WTC11 (cell line): ENCODE measurements at regions not wholly inside any gene's neighbourhood (a gene's known extent, or its start where the extent isn't known, plus 50 kb on each side); places are given as distances from the start of the nearest gene placed in this dataset.

Experiments used
- ATAC-seq: fragments of 200-7000 bp; cut with Tn5 transposase; 2 replicates; pipeline ENCODE4 v1.10.0; 2021; ENCODE audit warnings: mild to moderate bottlenecking, moderate library complexity
- CTCF ChIA-PET: fragments of 300-600 bp; sonication (Branson Sonifier 250); formaldehyde crosslinking; loops from one replicate; lab custom pipeline; 2021; ENCODE audit warnings: antibody characterized with exemption; lab: Charles Lee
- POLR2A ChIA-PET: fragments of 350-600 bp; sonication (Branson Sonifier 250); formaldehyde crosslinking; loops from one replicate; lab custom pipeline; 2021; ENCODE audit warnings: antibody characterized with exemption; lab: Charles Lee
- DNase-seq: peaks from one replicate; pipeline ENCODE4 v3.0.0; 2021; ENCODE audit warnings: low spot score
- H3K27ac Mint-ChIP-seq: 2 replicates; pipeline ENCODE4 v1.8.0; 2021; ENCODE audit warnings: mixed read lengths
- H3K27me3 Mint-ChIP-seq: 2 replicates; pipeline ENCODE4 v1.8.0; 2021; ENCODE audit warnings: low read depth, mild to moderate bottlenecking, moderate library complexity, mixed read lengths
- H3K36me3 Mint-ChIP-seq: 2 replicates; pipeline ENCODE4 v1.8.0; 2021; ENCODE audit warnings: mixed read lengths
- H3K4me1 Mint-ChIP-seq: 2 replicates; pipeline ENCODE4 v1.8.0; 2022; ENCODE audit warnings: mixed read lengths
- H3K4me3 Mint-ChIP-seq: 2 replicates; pipeline ENCODE4 v1.8.0; 2021; ENCODE audit warnings: mild to moderate bottlenecking, moderate library complexity, mixed read lengths
- H3K9me3 Mint-ChIP-seq: 2 replicates; pipeline ENCODE4 v1.8.0; 2021; ENCODE audit warnings: mixed read lengths
- ARID4B ChIP-seq: sonication (generic); formaldehyde crosslinking; IDR thresholded peaks from 2 replicates; pipeline ENCODE4 v1.8.0; 2023; ENCODE audit warnings: missing genetic modification reagents, mild to moderate bottlenecking, borderline replicate concordance
- CDX4 ChIP-seq: fragments of 250-450 bp; sonication (Bioruptor Pico); IDR thresholded peaks from 2 replicates; pipeline ENCODE4 v1.9.0; 2021; ENCODE audit warnings: moderate library complexity, mild to moderate bottlenecking, inconsistent platforms, borderline replicate concordance
- GABPB1 ChIP-seq: sonication (generic); formaldehyde crosslinking; IDR thresholded peaks from 2 replicates; pipeline ENCODE4 v1.8.1; 2023; ENCODE audit warnings: mild to moderate bottlenecking, missing genetic modification reagents
- MLX ChIP-seq: sonication (generic); formaldehyde crosslinking; IDR thresholded peaks from 2 replicates; pipeline ENCODE4 v1.8.1; 2023; ENCODE audit warnings: mild to moderate bottlenecking, missing genetic modification reagents, moderate library complexity
- NFATC4 ChIP-seq: fragments of 250-450 bp; sonication (Bioruptor Pico); IDR thresholded peaks from 2 replicates; pipeline ENCODE4 v1.9.0; 2021; ENCODE audit warnings: mild to moderate bottlenecking
- PRRX2 ChIP-seq: fragments of 250-450 bp; sonication (Bioruptor Pico); IDR thresholded peaks from 2 replicates; pipeline ENCODE4 v1.8.0; 2021; ENCODE audit warnings: mild to moderate bottlenecking
- RELA ChIP-seq: sonication (generic); formaldehyde crosslinking; IDR thresholded peaks from 2 replicates; pipeline ENCODE4 v1.8.1; 2022; ENCODE audit warnings: missing genetic modification reagents, mild to moderate bottlenecking, borderline replicate concordance
- SMAD3 ChIP-seq: sonication (generic); formaldehyde crosslinking; IDR thresholded peaks from 2 replicates; pipeline ENCODE4 v1.8.0; 2022; ENCODE audit warnings: missing genetic modification reagents, mild to moderate bottlenecking, borderline replicate concordance
- ZNF263 ChIP-seq: sonication (generic); formaldehyde crosslinking; IDR thresholded peaks from 2 replicates; pipeline ENCODE4 v1.8.1; 2022; ENCODE audit warnings: low read depth, mild to moderate bottlenecking, moderate library complexity, missing genetic modification reagents
- ZNF416 ChIP-seq: fragments of 250-450 bp; sonication (Bioruptor Pico); IDR thresholded peaks from 2 replicates; pipeline ENCODE4 v1.9.0; 2021; ENCODE audit warnings: mild to moderate bottlenecking, inconsistent platforms
- TF ChIP-seq, protein P1 (sequence below): fragments of 250-450 bp; sonication (Bioruptor Pico); conservative IDR thresholded peaks from 2 replicates; pipeline ENCODE4 v1.9.0; 2021; ENCODE audit warnings: mild to moderate bottlenecking
- TF ChIP-seq, protein P2 (sequence below): sonication (generic); formaldehyde crosslinking; IDR thresholded peaks from 2 replicates; pipeline ENCODE4 v1.8.1; 2023; ENCODE audit warnings: mild to moderate bottlenecking, missing genetic modification reagents, moderate library complexity
- TF ChIP-seq, protein P3 (sequence below): sonication (generic); formaldehyde crosslinking; IDR thresholded peaks from 2 replicates; pipeline ENCODE4 v1.8.1; 2022; ENCODE audit warnings: low read depth, missing genetic modification reagents, borderline replicate concordance
- TF ChIP-seq, protein P4 (sequence below): sonication (generic); formaldehyde crosslinking; IDR thresholded peaks from 2 replicates; pipeline ENCODE4 v1.8.0; 2022; ENCODE audit warnings: mild to moderate bottlenecking, missing genetic modification reagents

- H3K27ac Mint-ChIP-seq: no peak overlapping the region
- ChIA-PET POLR2A (no interaction called here), CTCF (no interaction called here)
Measured at GRCh38 chr1:79131626-79132025, 125.1 kb upstream of the ADGRL4 start.

GRCh38 chr1:79129914-79130313 is 123.4 kb upstream of the ADGRL4 start:
- POLR2A ChIA-PET: no interaction called here
- CTCF ChIA-PET: no interaction called here
- Mint-ChIP-seq H3K4me3 (no peak overlapping the region), H3K27me3 (no peaks in the 10 kb centered on the region), H3K27ac (no peak overlapping the region), H3K36me3 (no peaks in the 10 kb centered on the region), H3K9me3 (peaks cover 4% of the 10 kb centered on the region), H3K4me1 (no peaks in the 10 kb centered on the region)
- DNase-seq (no peak), ATAC-seq (no peak)
- TF ChIP-seq GABPB1 (CRISPR knock-in tag) (no peak), ZNF416 (CRISPR knock-in tag) (no peak), MLX (no peak)
- TF ChIP-seq, protein P1, sequence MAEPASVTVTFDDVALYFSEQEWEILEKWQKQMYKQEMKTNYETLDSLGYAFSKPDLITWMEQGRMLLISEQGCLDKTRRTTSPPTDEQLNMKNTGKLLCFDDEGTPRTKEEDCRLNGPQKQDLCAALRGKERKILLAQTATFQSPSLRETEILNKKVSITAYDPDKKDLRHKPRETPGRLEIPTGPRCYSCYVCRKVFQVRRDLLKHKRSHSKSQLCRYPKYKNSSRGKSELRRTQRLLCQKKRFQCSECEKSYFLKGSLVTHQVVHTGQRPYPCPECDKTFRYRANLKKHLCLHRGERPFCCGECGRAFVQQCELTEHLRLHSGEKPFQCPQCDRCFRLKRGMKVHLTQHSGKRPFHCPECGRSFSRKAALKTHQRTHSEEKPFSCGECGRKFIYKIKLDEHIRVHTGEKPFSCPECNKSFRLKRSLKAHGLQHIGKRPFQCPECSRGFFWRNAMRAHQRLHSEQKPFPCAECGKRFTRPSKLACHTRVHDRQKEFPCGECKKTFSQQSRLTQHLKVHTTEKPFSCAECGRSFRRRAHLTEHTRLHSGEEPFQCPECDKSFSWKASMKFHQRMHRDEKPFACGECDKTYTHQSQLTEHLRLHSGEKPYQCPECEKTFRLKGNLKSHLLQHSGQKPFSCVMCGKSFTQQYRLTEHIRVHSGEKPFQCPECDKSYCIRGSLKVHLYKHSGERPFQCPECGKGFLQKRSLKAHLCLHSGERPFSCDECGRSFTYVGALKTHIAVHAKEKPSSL: no peak
- TF ChIP-seq, protein P2, sequence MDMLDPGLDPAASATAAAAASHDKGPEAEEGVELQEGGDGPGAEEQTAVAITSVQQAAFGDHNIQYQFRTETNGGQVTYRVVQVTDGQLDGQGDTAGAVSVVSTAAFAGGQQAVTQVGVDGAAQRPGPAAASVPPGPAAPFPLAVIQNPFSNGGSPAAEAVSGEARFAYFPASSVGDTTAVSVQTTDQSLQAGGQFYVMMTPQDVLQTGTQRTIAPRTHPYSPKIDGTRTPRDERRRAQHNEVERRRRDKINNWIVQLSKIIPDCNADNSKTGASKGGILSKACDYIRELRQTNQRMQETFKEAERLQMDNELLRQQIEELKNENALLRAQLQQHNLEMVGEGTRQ (CRISPR knock-in tag): no peak

More at GRCh38 chr1:79131626-79132025, 125.1 kb upstream of the ADGRL4 start:
- no peak for TF ChIP-seq ZNF263 (CRISPR knock-in tag)
- Mint-ChIP-seq H3K4me3 (no peak overlapping the region), H3K36me3 (peaks cover 5% of the 10 kb centered on the region; the same call in 1 of the 2 replicates), H3K4me1 (no peaks in the 10 kb centered on the region), H3K9me3 (peaks cover 13% of the 10 kb centered on the region), H3K27me3 (no peaks in the 10 kb centered on the region)
- ATAC-seq: no peak
- DNase-seq: no peak

DNA sequence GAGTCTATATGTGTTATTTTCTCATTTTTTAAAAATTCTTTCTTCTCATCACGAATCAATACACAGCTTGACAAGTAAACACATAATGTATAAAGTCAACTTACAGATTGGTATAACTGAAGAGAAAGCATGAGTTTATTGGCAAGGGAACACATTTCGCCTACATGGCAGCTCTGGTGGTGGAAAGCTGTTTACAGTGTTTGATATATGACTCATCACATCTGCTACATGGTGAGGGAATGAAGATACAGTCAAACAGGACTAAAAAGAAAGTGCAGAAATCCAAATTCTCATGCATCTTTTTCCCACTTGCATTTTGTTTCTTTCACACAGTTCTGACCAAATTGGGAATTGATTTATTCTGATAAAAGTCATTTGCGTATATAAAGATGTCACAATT is 122.2 kb upstream of the ADGRL4 start:
- H3K9me3 Mint-ChIP-seq: peaks cover 3% of the 10 kb centered on the region
- ATAC-seq (no peak), DNase-seq (no peak)
- TF ChIP-seq NFATC4 (CRISPR knock-in tag) (no peak), MLX (no peak)
- TF ChIP-seq, all 79 proteins: peak for 0
- no peaks in the 10 kb centered on the region for H3K27me3 Mint-ChIP-seq
- no peak overlapping the region for H3K27ac Mint-ChIP-seq
- H3K4me3 Mint-ChIP-seq: no peak overlapping the region
- ChIA-PET CTCF (no interaction called here), POLR2A (no interaction called here)
- no peaks in the 10 kb centered on the region for H3K4me1 Mint-ChIP-seq
- H3K36me3 Mint-ChIP-seq: no peaks in the 10 kb centered on the region

GRCh38 chr1:79124756-79125155 is 118.2 kb upstream of the ADGRL4 start:
- H3K27me3 Mint-ChIP-seq: no peaks in the 10 kb centered on the region
- H3K4me3 Mint-ChIP-seq: no peak overlapping the region
- no peaks in the 10 kb centered on the region for H3K4me1 Mint-ChIP-seq
- H3K27ac Mint-ChIP-seq: no peak overlapping the region
- H3K9me3 Mint-ChIP-seq: peaks cover 8% of the 10 kb centered on the region
- ATAC-seq (no peak), DNase-seq (no peak)
- H3K36me3 Mint-ChIP-seq: no peaks in the 10 kb centered on the region
- POLR2A ChIA-PET: no interaction called here
- CTCF ChIA-PET: no interaction called here
- no peak for TF ChIP-seq ZNF416 (CRISPR knock-in tag)
- TF ChIP-seq, protein P3, sequence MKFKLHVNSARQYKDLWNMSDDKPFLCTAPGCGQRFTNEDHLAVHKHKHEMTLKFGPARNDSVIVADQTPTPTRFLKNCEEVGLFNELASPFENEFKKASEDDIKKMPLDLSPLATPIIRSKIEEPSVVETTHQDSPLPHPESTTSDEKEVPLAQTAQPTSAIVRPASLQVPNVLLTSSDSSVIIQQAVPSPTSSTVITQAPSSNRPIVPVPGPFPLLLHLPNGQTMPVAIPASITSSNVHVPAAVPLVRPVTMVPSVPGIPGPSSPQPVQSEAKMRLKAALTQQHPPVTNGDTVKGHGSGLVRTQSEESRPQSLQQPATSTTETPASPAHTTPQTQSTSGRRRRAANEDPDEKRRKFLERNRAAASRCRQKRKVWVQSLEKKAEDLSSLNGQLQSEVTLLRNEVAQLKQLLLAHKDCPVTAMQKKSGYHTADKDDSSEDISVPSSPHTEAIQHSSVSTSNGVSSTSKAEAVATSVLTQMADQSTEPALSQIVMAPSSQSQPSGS: no peak
- no peak for TF ChIP-seq SMAD3 (CRISPR knock-in tag)
- no peak for TF ChIP-seq RELA (CRISPR knock-in tag)
- TF ChIP-seq ARID4B: no peak
- TF ChIP-seq CDX4 (CRISPR knock-in tag): no peak
- TF ChIP-seq, protein P4, sequence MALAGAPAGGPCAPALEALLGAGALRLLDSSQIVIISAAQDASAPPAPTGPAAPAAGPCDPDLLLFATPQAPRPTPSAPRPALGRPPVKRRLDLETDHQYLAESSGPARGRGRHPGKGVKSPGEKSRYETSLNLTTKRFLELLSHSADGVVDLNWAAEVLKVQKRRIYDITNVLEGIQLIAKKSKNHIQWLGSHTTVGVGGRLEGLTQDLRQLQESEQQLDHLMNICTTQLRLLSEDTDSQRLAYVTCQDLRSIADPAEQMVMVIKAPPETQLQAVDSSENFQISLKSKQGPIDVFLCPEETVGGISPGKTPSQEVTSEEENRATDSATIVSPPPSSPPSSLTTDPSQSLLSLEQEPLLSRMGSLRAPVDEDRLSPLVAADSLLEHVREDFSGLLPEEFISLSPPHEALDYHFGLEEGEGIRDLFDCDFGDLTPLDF (CRISPR knock-in tag): no peak
- no peak for TF ChIP-seq PRRX2 (CRISPR knock-in tag)
